ENCODE measurements at regions not wholly inside any gene's neighbourhood (a gene's known extent, or its start where the extent isn't known, plus 50 kb on each side); places are given as distances from the start of the nearest gene placed in this dataset.

- DNase-seq (ENCODE audit: low read depth) = no peak
These were observed 274.4 kb downstream of the PTBP2 start for GRCh38 chr1:96996001-96996400.

- no peak for DNase-seq (ENCODE audit: low read depth)
These were observed 276.1 kb downstream of the PTBP2 start for GRCh38 chr1:96997717-96998116.

- DNase-seq (ENCODE audit: low read depth) = no peak
These were observed 276.9 kb downstream of the PTBP2 start for GRCh38 chr1:96998466-96998865.

GRCh38 chr1:96999191-96999590 lies 277.6 kb downstream of the PTBP2 start:
- no peak for DNase-seq (ENCODE audit: low read depth)

- DNase-seq (ENCODE audit: low read depth) = no peak
These were observed 282.5 kb downstream of the PTBP2 start for GRCh38 chr1:97004054-97004453.

GRCh38 chr1:97004743-97005142 lies 283.2 kb downstream of the PTBP2 start:
- no peak for DNase-seq (ENCODE audit: low read depth)

- no peak for DNase-seq (ENCODE audit: low read depth)
These were observed 284.6 kb downstream of the PTBP2 start for GRCh38 chr1:97006044-97006661.

- DNase-seq (ENCODE audit: low read depth) = no peak
These were observed 286.4 kb downstream of the PTBP2 start for GRCh38 chr1:97007840-97008604.

- no peak for DNase-seq (ENCODE audit: low read depth)
These were observed 289.1 kb downstream of the PTBP2 start for GRCh38 chr1:97010566-97011264.

- DNase-seq (ENCODE audit: low read depth) = no peak
These were observed 291.6 kb downstream of the PTBP2 start for GRCh38 chr1:97013136-97013535.

- DNase-seq (ENCODE audit: low read depth) = no peak
These were observed 292.4 kb downstream of the PTBP2 start for GRCh38 chr1:97013941-97014340.

GRCh38 chr1:97014426-97014825 lies 292.8 kb downstream of the PTBP2 start:
- DNase-seq (ENCODE audit: low read depth) = no peak

GRCh38 chr1:97017895-97018294 lies 296.3 kb downstream of the PTBP2 start:
- DNase-seq (ENCODE audit: low read depth) = no peak
